Activated CD8-positive, alpha-beta memory T cell treated with anti-CD3 and anti-CD28 coated beads, Interleukin-2, amount 10 ng/mL, durations not matched to agents 7 days and 5 days (primary cell): ENCODE measurements at regions not wholly inside any gene's neighbourhood (a gene's known extent, or its start where the extent isn't known, plus 50 kb on each side); places are given as distances from the start of the nearest gene placed in this dataset.

ENCODE experiments used
- ATAC-seq: fragments of 150-1000 bp; cut with Tn5 transposase; one replicate; pipeline ENCODE4 v1.10.0; 2021; ENCODE audit warnings: moderate library complexity
- CTCF ChIA-PET: fragments of 350-600 bp; sonication (Branson Sonifier 250); formaldehyde crosslinking; loops from one replicate; lab custom pipeline; 2021; ENCODE audit warnings: antibody characterized with exemption; lab: Charles Lee
- DNase-seq: peaks from one replicate; pipeline ENCODE4 v3.0.0-alpha.2; 2020
- H3K27ac Mint-ChIP-seq: one replicate; pipeline ENCODE4 v1.8.0; 2021; ENCODE audit warnings: mild to moderate bottlenecking, mixed read lengths
- H3K27me3 Mint-ChIP-seq: one replicate; pipeline ENCODE4 v1.8.0; 2021; ENCODE audit warnings: mixed read lengths
- H3K36me3 Mint-ChIP-seq: one replicate; pipeline ENCODE4 v1.8.0; 2021; ENCODE audit warnings: mild to moderate bottlenecking, mixed read lengths
- H3K4me1 Mint-ChIP-seq: one replicate; pipeline ENCODE4 v1.8.0; 2021; ENCODE audit warnings: mixed read lengths
- H3K4me3 Mint-ChIP-seq: one replicate; pipeline ENCODE4 v1.8.0; 2021; ENCODE audit warnings: mild to moderate bottlenecking, moderate library complexity, mixed read lengths
- H3K9me3 Mint-ChIP-seq: one replicate; pipeline ENCODE4 v1.8.0; 2022; ENCODE audit warnings: low read depth, mixed read lengths

DNA sequence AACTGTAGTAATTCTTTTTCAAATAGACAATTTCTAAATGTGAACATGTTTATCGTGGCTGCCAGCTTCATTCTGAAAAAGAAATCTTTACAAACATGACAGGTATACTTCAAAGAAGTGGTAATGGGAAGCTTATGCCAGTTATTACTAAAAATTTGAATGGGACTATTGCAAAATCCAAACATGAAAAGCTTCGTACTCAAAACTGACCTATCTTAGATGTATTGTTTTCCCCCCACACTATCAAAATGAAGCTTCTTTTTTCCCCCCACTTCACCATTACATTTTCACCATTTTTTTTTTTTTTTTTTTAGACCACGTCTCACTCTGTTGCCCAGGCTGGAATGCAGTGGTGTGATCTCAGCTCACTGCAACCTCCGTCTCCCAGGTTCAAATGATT, 50.4 kb upstream of the SERTAD2 start:
- Mint-ChIP-seq H3K9me3 (peaks cover 2% of the 10 kb centered on the region), H3K4me3 (no peak overlapping the region), H3K27me3 (no peaks in the 10 kb centered on the region), H3K36me3 (peaks cover 29% of the 10 kb centered on the region), H3K4me1 (peaks cover 23% of the 10 kb centered on the region), H3K27ac (no peak overlapping the region)
- DNase-seq (no peak), ATAC-seq (no peak)
- CTCF ChIA-PET, result interaction anchor here (0.7 to 1.8 kb wide), 6 partner anchors 15 to 155 kb away, joined by 3 to 6 read pairs (median 3); no protein-coding TSS in a partner anchor

GRCh38 chr2:64704996-64705395, 51.3 kb upstream of the SERTAD2 start:
- Mint-ChIP-seq H3K9me3 (peaks cover 2% of the 10 kb centered on the region), H3K4me3 (no peak overlapping the region), H3K27ac (no peak overlapping the region), H3K27me3 (no peaks in the 10 kb centered on the region), H3K4me1 (peaks cover 15% of the 10 kb centered on the region), H3K36me3 (peaks cover 26% of the 10 kb centered on the region)
- DNase-seq, result no peak
- no peak for ATAC-seq
- CTCF ChIA-PET, result interaction anchor here (1.0 to 1.8 kb wide), 4 partner anchors 16 to 46 kb away, joined by 3 to 5 read pairs (median 3); no protein-coding TSS in a partner anchor

GRCh38 chr2:64707276-64707675, 53.6 kb upstream of the SERTAD2 start:
- peaks cover 13% of the 10 kb centered on the region for H3K4me1 Mint-ChIP-seq
- no peak overlapping the region for H3K27ac Mint-ChIP-seq
- peaks cover 20% of the 10 kb centered on the region for H3K36me3 Mint-ChIP-seq
- no peaks in the 10 kb centered on the region for H3K27me3 Mint-ChIP-seq
- H3K4me3 Mint-ChIP-seq, result no peak overlapping the region
- DNase-seq (no peak), ATAC-seq (no peak)
- H3K9me3 Mint-ChIP-seq, result peaks cover 2% of the 10 kb centered on the region
- CTCF ChIA-PET, result no interaction called here

DNA sequence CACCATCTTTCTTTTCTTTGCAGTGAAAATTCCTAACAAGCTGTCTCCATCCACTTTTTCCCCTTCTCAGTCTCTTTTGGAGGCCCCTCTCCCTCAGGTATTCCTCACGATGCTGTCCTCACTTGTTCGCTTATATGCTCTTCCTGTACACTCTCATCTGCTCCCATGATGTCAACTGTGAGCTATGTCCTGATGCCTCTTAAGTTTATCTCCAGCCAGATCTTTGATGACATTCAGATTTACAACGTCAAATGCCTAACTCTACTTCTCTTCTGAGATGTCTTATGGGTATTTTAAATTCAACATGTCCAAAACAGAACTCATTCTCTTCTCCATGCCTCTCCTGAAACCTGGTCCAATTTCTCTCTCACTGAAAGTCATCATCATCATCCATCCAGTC, 55.1 kb upstream of the SERTAD2 start:
- H3K4me1 Mint-ChIP-seq, result peaks cover 17% of the 10 kb centered on the region
- CTCF ChIA-PET, result no interaction called here
- ATAC-seq, result no peak
- H3K36me3 Mint-ChIP-seq, result peaks cover 19% of the 10 kb centered on the region
- H3K27ac Mint-ChIP-seq, result no peak overlapping the region
- H3K9me3 Mint-ChIP-seq, result peaks cover 2% of the 10 kb centered on the region
- DNase-seq, result no peak
- H3K4me3 Mint-ChIP-seq, result no peak overlapping the region
- no peaks in the 10 kb centered on the region for H3K27me3 Mint-ChIP-seq

DNA sequence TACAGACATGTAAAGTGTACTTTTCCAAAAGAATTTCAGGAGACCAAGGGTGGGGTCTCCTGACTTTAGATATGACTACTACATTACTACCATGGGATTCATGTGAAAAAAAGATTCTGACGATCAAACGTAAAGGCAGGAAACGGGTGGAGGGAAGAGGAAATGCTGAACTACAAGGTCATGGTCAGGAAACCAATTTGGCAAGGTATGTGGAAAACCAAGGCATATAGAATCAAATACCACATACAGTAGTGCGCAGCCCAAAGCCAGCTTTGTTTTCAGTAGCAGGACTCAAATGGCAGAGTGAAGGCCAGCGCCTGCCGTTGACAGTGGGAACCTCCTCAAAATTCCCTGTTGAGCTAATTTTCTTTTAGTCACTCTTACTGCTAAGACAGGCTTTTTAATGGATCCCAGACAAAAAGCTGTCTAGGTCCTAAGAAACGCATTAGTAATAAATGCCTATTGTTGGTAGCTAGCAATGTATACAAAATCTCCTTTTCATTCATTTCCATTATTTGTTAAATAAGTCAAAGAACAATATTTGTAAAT, 57.6 kb upstream of the SERTAD2 start:
- Mint-ChIP-seq H3K27ac (peak overlapping the region; percentile 52), H3K4me1 (peaks cover 14% of the 10 kb centered on the region), H3K36me3 (peaks cover 14% of the 10 kb centered on the region), H3K27me3 (no peaks in the 10 kb centered on the region), H3K4me3 (peak overlapping the region; percentile 49), H3K9me3 (peaks cover 2% of the 10 kb centered on the region)
- no peak for DNase-seq
- ATAC-seq, result peak; percentile 65
- CTCF ChIA-PET, result interaction anchor here (1.5 to 2.5 kb wide), 4 partner anchors 11 to 58 kb away, joined by 4 to 8 read pairs (median 5); partner anchors contain the start of gene SERTAD2

- CTCF ChIA-PET, result interaction anchor here (1.0 to 1.6 kb wide), 5 partner anchors 18 to 67 kb away, joined by 3 read pairs; partner anchors contain the start of gene SERTAD2
- Mint-ChIP-seq H3K9me3 (no peaks in the 10 kb centered on the region), H3K27ac (no peak overlapping the region), H3K36me3 (peaks cover 4% of the 10 kb centered on the region), H3K4me1 (peaks cover 18% of the 10 kb centered on the region), H3K27me3 (no peaks in the 10 kb centered on the region), H3K4me3 (no peak overlapping the region)
- ATAC-seq (no peak), DNase-seq (no peak)
These were observed 60.0 kb upstream of the SERTAD2 start for GRCh38 chr2:64713686-64714085.

GRCh38 chr2:64716569-64716968, 62.9 kb upstream of the SERTAD2 start:
- Mint-ChIP-seq H3K9me3 (no peaks in the 10 kb centered on the region), H3K36me3 (no peaks in the 10 kb centered on the region), H3K4me3 (no peak overlapping the region), H3K4me1 (peaks cover 8% of the 10 kb centered on the region), H3K27me3 (no peaks in the 10 kb centered on the region), H3K27ac (no peak overlapping the region)
- CTCF ChIA-PET, result interaction anchor here (1.2 kb wide), 2 partner anchors 70 to 72 kb away, joined by 3 to 4 read pairs; no protein-coding TSS in a partner anchor
- ATAC-seq (no peak), DNase-seq (no peak)

- ATAC-seq (no peak), DNase-seq (no peak)
- CTCF ChIA-PET, result interaction anchor here (1.3 kb wide), 1 partner anchor 14 kb away, joined by 3 read pairs; no protein-coding TSS in a partner anchor
- no peak overlapping the region for H3K27ac Mint-ChIP-seq
- peaks cover 4% of the 10 kb centered on the region for H3K4me1 Mint-ChIP-seq
- H3K4me3 Mint-ChIP-seq, result no peak overlapping the region
- no peaks in the 10 kb centered on the region for H3K27me3 Mint-ChIP-seq
- no peaks in the 10 kb centered on the region for H3K9me3 Mint-ChIP-seq
- no peaks in the 10 kb centered on the region for H3K36me3 Mint-ChIP-seq
These were observed 64.7 kb upstream of the SERTAD2 start for GRCh38 chr2:64718250-64718885.

DNA sequence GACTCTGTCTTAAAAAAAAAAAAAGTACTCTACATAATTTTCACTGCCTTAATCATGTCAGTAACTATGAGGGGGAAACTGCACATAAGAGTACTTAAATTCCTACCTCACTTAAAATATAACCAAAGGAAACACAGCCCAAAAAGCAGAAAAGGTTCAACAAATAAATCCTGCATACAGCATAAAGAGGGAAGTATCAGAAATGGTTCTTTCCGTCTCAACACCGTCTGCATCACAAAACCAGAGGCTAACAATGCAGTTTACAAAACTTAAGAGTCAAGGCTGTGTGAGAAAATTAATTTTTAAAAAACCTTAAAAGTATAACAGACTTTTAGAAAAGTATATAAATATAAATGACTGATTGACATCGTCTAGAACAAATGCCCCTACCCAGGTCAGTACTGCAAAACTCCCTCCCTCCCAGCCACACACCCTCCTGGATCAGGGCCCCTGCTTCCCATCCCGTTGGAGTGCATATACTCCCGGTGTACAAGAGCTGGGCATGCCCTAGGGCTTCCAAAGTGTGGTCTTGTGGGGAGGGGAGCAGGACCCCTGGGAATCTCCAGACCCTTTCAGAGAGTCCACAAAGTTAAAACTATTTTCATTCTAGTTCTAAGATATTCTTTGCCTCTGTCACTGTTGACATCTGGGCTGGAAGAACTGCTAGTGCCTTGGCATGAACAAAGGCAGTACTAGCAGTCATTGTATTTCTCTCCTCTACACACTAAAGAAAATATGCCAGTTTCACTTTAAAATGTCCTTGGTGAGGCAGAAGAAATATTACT, 67.0 kb upstream of the SERTAD2 start:
- no peak overlapping the region for H3K27ac Mint-ChIP-seq
- no peaks in the 10 kb centered on the region for H3K36me3 Mint-ChIP-seq
- H3K27me3 Mint-ChIP-seq, result no peaks in the 10 kb centered on the region
- CTCF ChIA-PET, result interaction anchor here (0.8 to 2.0 kb wide), 3 partner anchors 9 to 20 kb away, joined by 3 to 5 read pairs (median 4); no protein-coding TSS in a partner anchor
- H3K4me1 Mint-ChIP-seq, result peaks cover 8% of the 10 kb centered on the region
- ATAC-seq (no peak), DNase-seq (no peak)
- H3K4me3 Mint-ChIP-seq, result no peak overlapping the region
- H3K9me3 Mint-ChIP-seq, result no peaks in the 10 kb centered on the region

DNA sequence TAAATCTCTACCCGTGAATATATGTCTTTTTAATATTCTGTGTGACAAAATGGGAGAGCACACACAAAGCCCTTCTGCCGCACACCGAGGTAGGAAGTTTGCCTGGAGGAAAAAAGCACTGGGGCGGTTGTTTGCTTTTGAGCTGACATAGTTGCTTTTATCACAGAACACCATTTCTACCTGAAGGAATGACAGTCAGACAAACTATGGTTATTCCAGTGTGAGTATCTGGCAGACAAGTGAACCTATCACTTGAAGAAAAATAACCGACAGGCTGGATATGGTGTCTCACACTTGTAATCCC, 67.6 kb upstream of the SERTAD2 start:
- Mint-ChIP-seq H3K4me3 (no peak overlapping the region), H3K4me1 (peaks cover 13% of the 10 kb centered on the region), H3K36me3 (peaks cover 2% of the 10 kb centered on the region), H3K9me3 (no peaks in the 10 kb centered on the region), H3K27ac (no peak overlapping the region), H3K27me3 (no peaks in the 10 kb centered on the region)
- ATAC-seq (no peak), DNase-seq (no peak)
- CTCF ChIA-PET, result interaction anchor here (0.8 to 2.0 kb wide), 5 partner anchors 10 to 110 kb away, joined by 3 to 5 read pairs (median 4); partner anchors contain the start of gene SERTAD2

DNA sequence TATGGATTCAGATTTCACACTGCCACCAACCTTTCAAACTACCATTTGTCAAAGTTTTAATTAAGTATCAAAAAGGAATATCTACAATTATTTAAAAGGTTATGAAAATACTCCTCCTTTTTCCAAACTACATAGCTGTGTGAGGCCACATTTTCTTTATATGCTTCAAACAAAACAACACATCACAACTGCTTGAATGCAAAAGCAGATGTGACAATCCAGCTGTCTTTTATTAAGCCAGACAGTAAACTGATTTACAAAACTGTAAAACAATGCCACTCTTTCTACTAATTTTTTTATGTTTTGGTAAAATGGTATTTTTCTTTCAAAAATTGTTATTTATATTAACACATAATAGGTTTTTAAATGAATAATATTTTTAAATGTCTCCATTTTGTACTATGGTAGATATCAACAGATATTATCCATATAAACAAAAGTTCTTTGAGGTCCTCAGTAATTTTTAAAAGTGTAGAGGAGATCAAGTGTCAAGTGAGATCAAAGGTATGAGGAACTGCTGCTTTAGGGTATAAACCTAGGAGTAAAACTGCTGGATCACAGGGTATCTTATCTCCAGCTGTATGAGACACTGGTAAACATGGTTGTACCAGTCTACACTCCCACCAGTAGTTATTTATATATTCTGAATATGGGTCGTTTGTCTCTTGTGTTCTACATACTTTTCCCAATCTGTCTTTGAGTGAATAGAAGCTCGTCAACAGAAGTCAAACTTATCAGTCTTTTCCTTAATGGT, 68.8 kb upstream of the SERTAD2 start:
- H3K27ac Mint-ChIP-seq, result no peak overlapping the region

GRCh38 chr2:64727013-64727767, 73.5 kb upstream of the SERTAD2 start:
- no peaks in the 10 kb centered on the region for H3K27me3 Mint-ChIP-seq
- CTCF ChIA-PET, result interaction anchor here (0.9 to 7.5 kb wide), 14 partner anchors 10 to 104 kb away, joined by 3 to 55 read pairs (median 4); partner anchors contain the start of gene SERTAD2

More for the DNA sequence above, 68.8 kb upstream of the SERTAD2 start:
- no peaks in the 10 kb centered on the region for H3K27me3 Mint-ChIP-seq
- DNase-seq, result no peak
- ATAC-seq, result no peak
- H3K36me3 Mint-ChIP-seq, result peaks cover 3% of the 10 kb centered on the region
- peaks cover 25% of the 10 kb centered on the region for H3K4me1 Mint-ChIP-seq
- H3K9me3 Mint-ChIP-seq, result no peaks in the 10 kb centered on the region
- no peak overlapping the region for H3K4me3 Mint-ChIP-seq
- CTCF ChIA-PET, result interaction anchor here (1.4 to 2.0 kb wide), 3 partner anchors 11 to 109 kb away, joined by 4 to 5 read pairs (median 5); partner anchors contain the start of gene SERTAD2

More at GRCh38 chr2:64727013-64727767, 73.5 kb upstream of the SERTAD2 start:
- H3K9me3 Mint-ChIP-seq, result no peaks in the 10 kb centered on the region
- ATAC-seq, result peak; percentile 82
- DNase-seq, result no peak
- peaks cover 57% of the 10 kb centered on the region for H3K4me1 Mint-ChIP-seq
- H3K27ac Mint-ChIP-seq, result peak overlapping the region; percentile 92
- H3K4me3 Mint-ChIP-seq, result peak overlapping the region; percentile 57
- H3K36me3 Mint-ChIP-seq, result peaks cover 7% of the 10 kb centered on the region
